ENCODE measurements at regions not wholly inside any gene's neighbourhood (a gene's known extent, or its start where the extent isn't known, plus 50 kb on each side); places are given as distances from the start of the nearest gene placed in this dataset.
"Not testable (repeated sequence)": the region's sequence is repeated elsewhere in the genome, so short reads cannot be mapped to it uniquely, and the experiment has no call there.

DNA sequence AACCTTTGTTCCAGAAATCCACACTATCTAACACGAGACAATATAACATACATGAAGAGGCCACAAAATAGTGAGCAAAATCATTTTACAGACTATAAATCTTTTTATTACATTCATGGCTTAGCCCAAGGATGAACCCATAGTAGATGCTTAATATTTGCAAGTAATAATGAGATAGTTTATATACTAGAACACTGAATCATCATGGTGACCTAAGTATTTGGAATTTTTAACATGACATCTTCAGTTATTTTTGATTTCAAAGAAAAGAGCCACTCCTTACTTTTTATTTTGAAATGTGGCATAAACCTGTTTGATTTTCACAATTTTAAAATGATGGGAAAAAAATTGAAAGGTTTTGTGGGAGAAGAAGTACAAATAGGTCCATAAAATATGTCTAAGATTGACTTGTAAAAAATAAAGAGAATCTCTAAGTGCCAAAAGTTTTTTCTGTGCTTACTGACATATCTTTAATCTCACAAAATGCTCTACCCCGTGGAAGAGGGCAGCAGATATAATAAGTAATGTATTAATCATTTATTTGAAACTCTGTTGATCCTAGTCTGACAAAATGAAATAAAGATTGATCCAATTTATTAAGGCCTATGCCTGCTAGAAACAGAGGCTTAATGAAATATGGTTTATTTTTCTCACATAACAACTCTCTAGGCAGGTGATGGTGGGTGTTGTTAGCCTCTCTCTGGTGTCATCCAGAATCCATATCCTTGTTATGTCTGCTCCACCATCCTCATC, 224.5 kb upstream of the CENPE start:
- FAIRE-seq (no peak), DNase-seq (ENCODE audit: low read depth in 1 of 2, low spot score in 1 of 2) (no peak), ATAC-seq (no peak)

DNA sequence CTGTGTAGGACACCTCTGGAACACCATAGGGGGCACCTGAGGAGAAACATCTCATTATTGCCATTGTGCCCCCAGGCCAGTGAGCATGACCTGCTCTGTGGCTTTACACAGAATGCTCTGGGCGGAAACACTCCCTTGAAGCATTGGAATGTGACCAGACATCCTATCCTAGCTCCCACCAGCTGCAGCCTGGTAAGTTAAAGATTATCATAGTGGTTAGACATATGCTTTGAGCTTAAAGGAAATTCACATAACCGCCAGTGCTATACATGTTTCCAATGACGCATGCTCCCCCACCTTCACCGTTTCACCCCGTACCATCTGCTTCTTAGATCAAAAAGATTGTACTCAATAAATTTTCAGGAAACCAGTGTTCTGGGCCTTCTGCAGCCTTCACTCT, 217.7 kb upstream of the CENPE start:
- H3K4me2 ChIP-seq: no peak overlapping the region
- no peaks in the 10 kb centered on the region for H3K9me3 ChIP-seq
- POLR2A ChIA-PET: no interaction called here
- H3K27ac ChIP-seq: no peak overlapping the region
- WGBS (ENCODE audit: missing lambda C conversion rate): 78% methylated on average over 5 of the region's 5 CpGs
- no peak overlapping the region for H3K4me3 ChIP-seq
- CTCF ChIA-PET: no interaction called here
- FAIRE-seq (no peak), ATAC-seq (no peak), DNase-seq (ENCODE audit: low read depth in 1 of 2, low spot score in 1 of 2) (no peak)
- no peaks in the 10 kb centered on the region for H3K4me1 ChIP-seq
- TF ChIP-seq CBX2 (IDR thresholded peaks at IDR 0.05; ENCODE audit: borderline replicate concordance, low read depth) (no peak), KDM5A (IDR thresholded peaks at IDR 0.05) (no peak), RARB (CRISPR knock-in tag; IDR thresholded peaks at IDR 0.05) (no peak), SMC3 (IDR thresholded peaks at IDR 0.05) (no peak), RNF2 (IDR thresholded peaks at IDR 0.05; ENCODE audit: borderline replicate concordance, low read depth) (no peak), ZNF302 (CRISPR knock-in tag; IDR thresholded peaks at IDR 0.05) (no peak)
- TF ChIP-seq, protein P1, sequence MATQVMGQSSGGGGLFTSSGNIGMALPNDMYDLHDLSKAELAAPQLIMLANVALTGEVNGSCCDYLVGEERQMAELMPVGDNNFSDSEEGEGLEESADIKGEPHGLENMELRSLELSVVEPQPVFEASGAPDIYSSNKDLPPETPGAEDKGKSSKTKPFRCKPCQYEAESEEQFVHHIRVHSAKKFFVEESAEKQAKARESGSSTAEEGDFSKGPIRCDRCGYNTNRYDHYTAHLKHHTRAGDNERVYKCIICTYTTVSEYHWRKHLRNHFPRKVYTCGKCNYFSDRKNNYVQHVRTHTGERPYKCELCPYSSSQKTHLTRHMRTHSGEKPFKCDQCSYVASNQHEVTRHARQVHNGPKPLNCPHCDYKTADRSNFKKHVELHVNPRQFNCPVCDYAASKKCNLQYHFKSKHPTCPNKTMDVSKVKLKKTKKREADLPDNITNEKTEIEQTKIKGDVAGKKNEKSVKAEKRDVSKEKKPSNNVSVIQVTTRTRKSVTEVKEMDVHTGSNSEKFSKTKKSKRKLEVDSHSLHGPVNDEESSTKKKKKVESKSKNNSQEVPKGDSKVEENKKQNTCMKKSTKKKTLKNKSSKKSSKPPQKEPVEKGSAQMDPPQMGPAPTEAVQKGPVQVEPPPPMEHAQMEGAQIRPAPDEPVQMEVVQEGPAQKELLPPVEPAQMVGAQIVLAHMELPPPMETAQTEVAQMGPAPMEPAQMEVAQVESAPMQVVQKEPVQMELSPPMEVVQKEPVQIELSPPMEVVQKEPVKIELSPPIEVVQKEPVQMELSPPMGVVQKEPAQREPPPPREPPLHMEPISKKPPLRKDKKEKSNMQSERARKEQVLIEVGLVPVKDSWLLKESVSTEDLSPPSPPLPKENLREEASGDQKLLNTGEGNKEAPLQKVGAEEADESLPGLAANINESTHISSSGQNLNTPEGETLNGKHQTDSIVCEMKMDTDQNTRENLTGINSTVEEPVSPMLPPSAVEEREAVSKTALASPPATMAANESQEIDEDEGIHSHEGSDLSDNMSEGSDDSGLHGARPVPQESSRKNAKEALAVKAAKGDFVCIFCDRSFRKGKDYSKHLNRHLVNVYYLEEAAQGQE (IDR thresholded peaks at IDR 0.05): no peak

More for the DNA sequence above, 224.5 kb upstream of the CENPE start:
- no peak overlapping the region for H3K4me3 ChIP-seq
- ChIA-PET POLR2A (no interaction called here), CTCF (interaction anchor here (0.6 kb wide), 1 partner anchor 26 kb away, joined by 3 read pairs; no protein-coding TSS in a partner anchor)
- WGBS (ENCODE audit: missing lambda C conversion rate): 13% methylated on average over 2 of the region's 2 CpGs
- H3K4me1 ChIP-seq: peaks cover 35% of the 10 kb centered on the region
- H3K27ac ChIP-seq: no peak overlapping the region; a peak in 1 of 6 replicates
- no peaks in the 10 kb centered on the region for H3K9me3 ChIP-seq
- no peak for TF ChIP-seq PHF8 (IDR thresholded peaks at IDR 0.05; ENCODE audit: borderline replicate concordance, low read depth)
- TF ChIP-seq MAZ (IDR thresholded peaks at IDR 0.05; ENCODE audit: borderline replicate concordance, low read depth, low read length): no peak
- TF ChIP-seq, protein P1 (IDR thresholded peaks at IDR 0.05): no peak
- no peak for TF ChIP-seq HEYL (CRISPR knock-in tag; IDR thresholded peaks at IDR 0.05)
- TF ChIP-seq SMC3 (IDR thresholded peaks at IDR 0.05): no peak
- TF ChIP-seq FOSB (CRISPR knock-in tag; IDR thresholded peaks at IDR 0.05): no peak
- H3K4me2 ChIP-seq: peak overlapping the region; percentile 58

DNA sequence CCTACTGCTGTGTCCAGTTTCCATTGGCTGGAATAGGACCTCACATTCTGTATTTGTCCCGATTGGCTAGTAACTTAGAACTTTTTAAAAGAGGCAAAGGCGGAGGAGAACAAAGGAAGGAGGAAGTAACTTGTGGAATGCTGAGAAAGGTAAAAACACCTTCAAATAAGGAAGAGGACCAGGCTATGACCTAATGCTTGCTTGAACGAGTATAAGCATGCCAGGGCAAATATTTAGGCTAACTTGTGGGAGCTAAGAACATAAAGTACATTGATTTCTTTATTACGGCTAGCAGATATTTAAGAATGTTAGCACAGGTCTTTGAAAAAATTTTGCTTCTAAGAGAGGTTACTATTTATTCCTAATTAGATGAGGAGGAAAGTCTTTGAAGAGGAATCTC, 214.5 kb upstream of the CENPE start:
- POLR2A ChIA-PET, ATAC-seq: not testable (repeated sequence)

More for the DNA sequence above, 214.5 kb upstream of the CENPE start:
- DNase-seq (ENCODE audit: low read depth in 1 of 2, low spot score in 1 of 2); CTCF ChIA-PET; H3K4me1 ChIP-seq; FAIRE-seq; H3K9me3 ChIP-seq; H3K4me2 ChIP-seq; H3K4me3 ChIP-seq; H3K27ac ChIP-seq: not testable (repeated sequence)
- WGBS (ENCODE audit: missing lambda C conversion rate): 30% methylated on average over 4 of the region's 4 CpGs
